Esophagus muscularis mucosa (tissue), 4 donors: ENCODE measurements at regions not wholly inside any gene's neighbourhood (a gene's known extent, or its start where the extent isn't known, plus 50 kb on each side); places are given as distances from the start of the nearest gene placed in this dataset.

Experiments
- DNase-seq: peaks from one replicate; pipeline ENCODE4 v3.0.0-alpha.2; 2017; ENCODE audit errors: extremely low spot score
- H3K27ac ChIP-seq, 4 donors: fragments of 200-600 bp; sonication (generic); replicated peaks in 1 of 4; 1 replicate in 3 of 4; 2 replicates in 1 of 4; pipeline ENCODE4 v1.5.1; 2016 to 2019; ENCODE audit warnings: mild to moderate bottlenecking in 1 of 4
- H3K27me3 ChIP-seq, 4 donors: fragments of 200-600 bp; sonication (generic); one replicate each; pipeline versions ENCODE4 v1.5.1 to v1.6.0; 2016 to 2019
- H3K36me3 ChIP-seq, 4 donors: fragments of 200-600 bp; sonication (generic); one replicate each; pipeline ENCODE4 v1.5.1; 2016 to 2019
- H3K4me1 ChIP-seq, 4 donors: fragments of 200-600 bp; sonication (generic); one replicate each; pipeline ENCODE4 v1.5.1; 2016 to 2019
- H3K4me3 ChIP-seq, 4 donors: fragments of 200-600 bp; sonication (generic); 1 replicate in 2 of 4; 2 replicates in 2 of 4; pipeline ENCODE4 v1.5.1; 2016 to 2019; ENCODE audit warnings: mild to moderate bottlenecking in 4 of 4, moderate library complexity in 1 of 4
- H3K9me3 ChIP-seq, 4 donors: fragments of 200-600 bp; sonication (generic); 1 replicate in 3 of 4; 2 replicates in 1 of 4; pipeline ENCODE4 v1.5.1; 2016 to 2019
- EP300 ChIP-seq: sonication (generic); formaldehyde crosslinking; IDR thresholded peaks from one replicate; pipeline ENCODE4 v1.6.1; 2017; ENCODE audit warnings: antibody characterized with exemption
- POLR2A ChIP-seq: fragments of 450-650 bp; IDR thresholded peaks from one replicate; pipeline ENCODE4 v1.6.1; 2017; ENCODE audit warnings: antibody characterized with exemption, moderate library complexity, mild to moderate bottlenecking, low read depth
- POLR2AphosphoS5 ChIP-seq, 2 donors: sonication (generic); formaldehyde crosslinking; IDR thresholded peaks; one replicate each; pipeline ENCODE4 v1.6.1; 2017; ENCODE audit warnings: antibody characterized with exemption in 2 of 2
- WGBS: methylation state at CpG from one replicate; pipeline ENCODE4 v1.1.5; 2018; 5-methylcytosine and 5-hydroxymethylcytosine counted together
- intact Hi-C: fragments of 100-400 bp; cut with DNase I; formaldehyde crosslinking; loops from one replicate; pipeline ENCODE4 v1.15.1; 2023
- TF ChIP-seq, protein P1 (sequence below), 3 experiments: fragments of 200-600 bp in 2 of 3; fragments of 450-650 bp in 1 of 3; sonication (generic) in 2 of 3; IDR thresholded peaks; one replicate each; pipeline ENCODE4 v1.5.1; 2017 to 2019; ENCODE audit warnings: antibody characterized with exemption in 3 of 3, mild to moderate bottlenecking in 2 of 3, moderate library complexity in 1 of 3

DNA sequence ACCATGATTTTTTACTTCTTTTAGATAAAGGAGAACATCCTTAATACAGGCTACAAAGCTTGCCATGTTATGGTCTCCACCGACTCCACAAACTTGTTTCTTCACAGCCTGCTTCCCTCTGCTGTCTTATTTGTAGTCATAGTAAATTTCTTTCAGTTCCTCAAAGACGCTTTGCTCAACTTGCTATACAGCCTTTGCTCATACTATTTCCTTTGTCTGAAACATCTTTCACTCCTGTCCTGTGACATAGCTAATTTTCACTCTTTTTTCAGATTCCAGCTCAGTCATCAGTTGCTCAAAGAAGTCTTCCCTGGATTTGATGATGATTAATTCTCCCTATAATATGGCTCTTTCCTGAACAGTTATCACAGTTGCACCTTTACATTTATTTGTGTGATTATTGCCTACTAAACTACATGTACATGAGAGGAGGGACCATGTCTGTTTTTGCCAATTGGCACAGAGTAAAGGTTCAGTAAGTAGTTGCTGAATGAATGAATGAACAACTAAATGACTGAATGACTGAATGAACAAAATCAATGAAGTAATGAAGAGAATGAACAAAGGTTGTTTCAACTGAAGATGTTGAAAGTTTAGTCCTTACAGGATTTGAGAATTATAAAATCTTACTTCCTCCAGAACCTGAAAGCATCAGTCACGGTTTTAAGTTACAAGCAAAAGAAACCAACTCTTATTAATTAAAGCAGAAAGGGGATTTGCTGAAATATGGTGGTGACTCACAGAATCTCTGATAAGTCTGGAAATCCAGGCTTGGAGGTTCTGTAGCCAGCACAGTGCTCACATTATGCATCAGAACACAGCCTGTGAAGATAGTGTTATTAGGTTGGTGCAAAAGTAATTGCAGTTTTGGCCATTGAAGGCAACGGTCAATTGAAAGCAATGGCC lies 186.4 kb upstream of the FAM98A start:
- no peak for DNase-seq
- intact Hi-C loops: no loop called here
- WGBS: 71% methylated on average over 4 of the region's 4 CpGs
- no peaks in the 10 kb centered on the region for H3K36me3 ChIP-seq
- H3K27me3 ChIP-seq: no peaks in the 10 kb centered on the region
- TF ChIP-seq, protein P1, sequence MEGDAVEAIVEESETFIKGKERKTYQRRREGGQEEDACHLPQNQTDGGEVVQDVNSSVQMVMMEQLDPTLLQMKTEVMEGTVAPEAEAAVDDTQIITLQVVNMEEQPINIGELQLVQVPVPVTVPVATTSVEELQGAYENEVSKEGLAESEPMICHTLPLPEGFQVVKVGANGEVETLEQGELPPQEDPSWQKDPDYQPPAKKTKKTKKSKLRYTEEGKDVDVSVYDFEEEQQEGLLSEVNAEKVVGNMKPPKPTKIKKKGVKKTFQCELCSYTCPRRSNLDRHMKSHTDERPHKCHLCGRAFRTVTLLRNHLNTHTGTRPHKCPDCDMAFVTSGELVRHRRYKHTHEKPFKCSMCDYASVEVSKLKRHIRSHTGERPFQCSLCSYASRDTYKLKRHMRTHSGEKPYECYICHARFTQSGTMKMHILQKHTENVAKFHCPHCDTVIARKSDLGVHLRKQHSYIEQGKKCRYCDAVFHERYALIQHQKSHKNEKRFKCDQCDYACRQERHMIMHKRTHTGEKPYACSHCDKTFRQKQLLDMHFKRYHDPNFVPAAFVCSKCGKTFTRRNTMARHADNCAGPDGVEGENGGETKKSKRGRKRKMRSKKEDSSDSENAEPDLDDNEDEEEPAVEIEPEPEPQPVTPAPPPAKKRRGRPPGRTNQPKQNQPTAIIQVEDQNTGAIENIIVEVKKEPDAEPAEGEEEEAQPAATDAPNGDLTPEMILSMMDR (IDR thresholded peaks at IDR 0.05): no peak
- TF ChIP-seq POLR2A (no peak), EP300 (no peak), POLR2AphosphoS5 (IDR thresholded peaks at IDR 0.05) (no peak)
- H3K4me3 ChIP-seq: no peak overlapping the region
- H3K27ac ChIP-seq: no peak overlapping the region
- no peaks in the 10 kb centered on the region for H3K4me1 ChIP-seq
- no peaks in the 10 kb centered on the region for H3K9me3 ChIP-seq

DNA sequence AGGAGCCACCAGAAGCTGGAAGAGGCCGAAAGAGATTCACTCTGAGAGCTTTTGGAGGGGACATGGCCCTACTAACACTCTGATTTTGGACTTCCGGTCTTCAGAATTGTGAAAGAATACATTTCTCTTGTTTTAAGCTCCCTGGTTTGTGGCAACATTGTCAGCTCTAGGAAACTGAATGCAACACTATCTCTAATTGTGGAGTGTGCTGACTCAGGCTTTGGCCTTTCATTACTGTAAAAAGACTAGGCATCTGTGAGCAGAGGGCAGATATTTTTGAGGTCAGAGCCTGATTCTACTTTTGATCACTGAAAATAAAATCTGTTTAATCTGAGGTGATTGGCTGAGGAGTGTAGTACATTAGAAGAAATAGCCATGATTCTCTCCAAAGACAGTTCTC lies 185.4 kb upstream of the FAM98A start:
- Histone ChIP-seq H3K27me3 (no peaks in the 10 kb centered on the region), H3K4me1 (no peaks in the 10 kb centered on the region), H3K27ac (no peak overlapping the region), H3K4me3 (no peak overlapping the region), H3K9me3 (no peaks in the 10 kb centered on the region), H3K36me3 (no peaks in the 10 kb centered on the region)
- no peak for DNase-seq
- 92% methylated on average over 2 of the region's 2 CpGs for WGBS
- intact Hi-C loops: no loop called here
- TF ChIP-seq, protein P1 (IDR thresholded peaks at IDR 0.05): no peak
- TF ChIP-seq EP300: no peak
- TF ChIP-seq POLR2A: no peak
- TF ChIP-seq POLR2AphosphoS5 (IDR thresholded peaks at IDR 0.05): no peak

DNA sequence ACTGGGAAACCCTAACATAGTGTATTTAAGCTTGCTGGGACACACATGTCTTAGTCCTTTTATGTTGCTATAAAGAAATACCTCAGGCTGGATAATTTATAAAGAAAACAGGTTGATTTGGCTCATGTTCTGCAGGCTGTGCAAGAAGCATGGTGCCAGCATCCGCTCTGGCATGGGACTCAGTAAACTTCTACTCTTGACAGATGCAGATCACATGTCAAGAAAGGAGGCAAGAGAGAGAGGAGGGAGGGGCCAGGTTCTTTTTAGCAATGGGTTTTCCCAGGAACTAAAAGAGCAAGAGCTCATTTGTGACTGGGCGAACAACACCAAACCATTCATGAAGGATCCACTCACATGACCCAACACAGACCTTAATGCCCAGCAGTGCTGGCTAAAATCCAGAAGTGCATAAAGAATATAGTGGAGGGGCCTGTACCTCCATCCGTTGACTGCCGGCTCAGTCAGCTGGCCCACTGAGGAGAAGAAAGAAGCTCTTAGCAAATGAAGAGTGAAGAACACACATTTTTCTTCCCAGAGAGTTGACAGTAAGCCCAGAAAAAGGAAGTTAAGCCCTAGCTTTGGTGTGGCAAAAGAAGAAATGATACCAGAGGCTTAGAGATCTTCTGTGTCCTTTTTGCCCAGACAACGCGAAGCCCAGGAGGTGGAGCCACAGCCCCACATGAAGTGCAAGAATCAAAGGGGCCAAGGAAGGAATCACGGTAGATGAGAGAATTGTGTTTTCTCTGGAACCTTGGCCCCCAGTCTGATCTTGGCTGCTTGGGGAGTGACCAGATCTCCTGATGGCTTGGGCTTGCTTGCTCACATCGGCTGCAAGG lies 183.5 kb upstream of the FAM98A start:
- 71% methylated on average over 8 of the region's 8 CpGs for WGBS

DNA sequence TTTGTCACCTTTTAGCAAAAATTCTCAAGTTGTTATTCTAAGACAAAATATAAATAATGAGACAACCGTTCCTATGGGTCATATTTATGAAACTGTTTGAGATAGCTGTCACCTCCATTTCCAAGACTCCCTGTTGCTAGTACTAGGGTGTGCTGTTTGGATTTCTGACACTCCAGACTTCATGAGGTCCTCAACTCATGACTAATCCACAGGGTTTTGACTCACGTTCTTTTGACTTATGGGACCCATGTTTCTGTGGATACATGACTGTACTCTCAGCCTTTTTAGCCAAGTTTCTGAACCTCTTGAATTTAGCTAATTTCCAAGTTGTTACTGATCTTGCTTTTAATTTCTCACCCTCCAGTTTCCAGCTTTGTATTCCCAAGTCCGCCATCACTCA lies 178.7 kb upstream of the FAM98A start:
- intact Hi-C loops: no loop called here
- DNase-seq: no peak
- H3K4me3 ChIP-seq: no peak overlapping the region
- 75% methylated on average over 3 of the region's 3 CpGs for WGBS
- H3K36me3 ChIP-seq: no peaks in the 10 kb centered on the region
- H3K27ac ChIP-seq: no peak overlapping the region
- TF ChIP-seq POLR2A (no peak), POLR2AphosphoS5 (IDR thresholded peaks at IDR 0.05) (no peak), EP300 (no peak)
- TF ChIP-seq, protein P1 (IDR thresholded peaks at IDR 0.05): no peak
- no peaks in the 10 kb centered on the region for H3K9me3 ChIP-seq
- H3K27me3 ChIP-seq: no peaks in the 10 kb centered on the region
- H3K4me1 ChIP-seq: no peaks in the 10 kb centered on the region

More for the DNA sequence above, 183.5 kb upstream of the FAM98A start:
- no peaks in the 10 kb centered on the region for H3K36me3 ChIP-seq
- TF ChIP-seq, protein P1 (IDR thresholded peaks at IDR 0.05): no peak
- TF ChIP-seq POLR2AphosphoS5 (IDR thresholded peaks at IDR 0.05) (no peak), EP300 (no peak), POLR2A (no peak)
- H3K27ac ChIP-seq: no peak overlapping the region
- H3K9me3 ChIP-seq: no peaks in the 10 kb centered on the region
- no peak for DNase-seq
- H3K4me1 ChIP-seq: no peaks in the 10 kb centered on the region
- intact Hi-C loops: no loop called here
- no peaks in the 10 kb centered on the region for H3K27me3 ChIP-seq
- no peak overlapping the region for H3K4me3 ChIP-seq
